C4-2B (cell line): ENCODE measurements at regions not wholly inside any gene's neighbourhood (a gene's known extent, or its start where the extent isn't known, plus 50 kb on each side); places are given as distances from the start of the nearest gene placed in this dataset.

ENCODE experiments used
- ZFX ChIP-seq: fragments of 450-650 bp; IDR thresholded peaks from 2 replicates; pipeline ENCODE4 v1.6.1; 2017
- TF ChIP-seq, protein P1 (sequence below): fragments of 450-650 bp; conservative IDR thresholded peaks from 2 replicates; pipeline ENCODE4 v1.5.1; 2017; ENCODE audit warnings: mild to moderate bottlenecking

DNA sequence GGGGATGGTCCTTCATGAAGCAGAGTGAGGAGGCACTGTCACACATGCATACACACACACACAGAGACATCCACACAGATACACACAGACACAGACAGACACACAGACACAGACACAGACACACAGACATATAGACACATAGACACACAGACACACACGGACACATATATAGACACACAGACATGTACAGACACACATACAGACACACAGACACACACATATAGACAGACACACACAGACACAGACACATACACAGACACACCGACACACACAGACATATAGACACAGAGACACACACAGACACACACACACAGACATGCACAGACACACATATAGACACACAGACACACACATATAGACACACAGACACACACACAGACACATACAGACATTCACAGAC lies 173.9 kb downstream of the URI1 start:
- TF ChIP-seq, protein P1, sequence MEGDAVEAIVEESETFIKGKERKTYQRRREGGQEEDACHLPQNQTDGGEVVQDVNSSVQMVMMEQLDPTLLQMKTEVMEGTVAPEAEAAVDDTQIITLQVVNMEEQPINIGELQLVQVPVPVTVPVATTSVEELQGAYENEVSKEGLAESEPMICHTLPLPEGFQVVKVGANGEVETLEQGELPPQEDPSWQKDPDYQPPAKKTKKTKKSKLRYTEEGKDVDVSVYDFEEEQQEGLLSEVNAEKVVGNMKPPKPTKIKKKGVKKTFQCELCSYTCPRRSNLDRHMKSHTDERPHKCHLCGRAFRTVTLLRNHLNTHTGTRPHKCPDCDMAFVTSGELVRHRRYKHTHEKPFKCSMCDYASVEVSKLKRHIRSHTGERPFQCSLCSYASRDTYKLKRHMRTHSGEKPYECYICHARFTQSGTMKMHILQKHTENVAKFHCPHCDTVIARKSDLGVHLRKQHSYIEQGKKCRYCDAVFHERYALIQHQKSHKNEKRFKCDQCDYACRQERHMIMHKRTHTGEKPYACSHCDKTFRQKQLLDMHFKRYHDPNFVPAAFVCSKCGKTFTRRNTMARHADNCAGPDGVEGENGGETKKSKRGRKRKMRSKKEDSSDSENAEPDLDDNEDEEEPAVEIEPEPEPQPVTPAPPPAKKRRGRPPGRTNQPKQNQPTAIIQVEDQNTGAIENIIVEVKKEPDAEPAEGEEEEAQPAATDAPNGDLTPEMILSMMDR: no peak
- TF ChIP-seq ZFX: no peak
